ENCODE measurements at regions not wholly inside any gene's neighbourhood (a gene's known extent, or its start where the extent isn't known, plus 50 kb on each side); places are given as distances from the start of the nearest gene placed in this dataset.

GRCh38 chr2:156064540-156064939, 268.0 kb downstream of the NR4A2 start:
- Histone ChIP-seq H2AK5ac (ENCODE audit: low read depth, low read length) (no peak overlapping the region), H3K14ac (replicated peaks; ENCODE audit: low read depth, low read length) (no peak overlapping the region), H4K91ac (ENCODE audit: insufficient read depth, low read depth, low read length) (no peak overlapping the region), H3K9ac (ENCODE audit: low read depth, low read length) (no peak overlapping the region), H3K4ac (ENCODE audit: low read depth, low read length) (no peak overlapping the region), H3K4me1 (ENCODE audit: control insufficient read depth, insufficient read depth, low read length) (no peaks in the 10 kb centered on the region), H3K27ac (ENCODE audit: insufficient read depth, low read length) (no peak overlapping the region), H3K4me3 (ENCODE audit: insufficient read depth, low read depth, low read length) (no peak overlapping the region), H3K9me1 (ENCODE audit: insufficient read depth, low read length) (no peaks in the 10 kb centered on the region), H2AK9ac (replicated peaks; ENCODE audit: low read depth, low read length, poor library complexity) (no peak overlapping the region), H3K9me3 (ENCODE audit: control insufficient read depth, insufficient read depth, low read length) (peaks cover 6% of the 10 kb centered on the region; the same call in 1 of the 2 replicates), H3K18ac (ENCODE audit: low read depth, low read length) (no peak overlapping the region), H2BK15ac (ENCODE audit: low read depth, low read length) (no peak overlapping the region), H4K8ac (ENCODE audit: low read depth in 2 of 2, low read length in 2 of 2) (no peak overlapping the region), H2BK120ac (ENCODE audit: low read depth, low read length) (no peak overlapping the region), H4K20me1 (ENCODE audit: insufficient read depth, low read length) (no peaks in the 10 kb centered on the region), H4K5ac (ENCODE audit: low read depth, low read length) (no peak overlapping the region), H3K79me1 (ENCODE audit: low read depth in 1 of 2, low read length in 2 of 2) (no peaks in the 10 kb centered on the region), H3K36me3 (ENCODE audit: control insufficient read depth, insufficient read depth, low read length) (no peaks in the 10 kb centered on the region), H2BK20ac (ENCODE audit: low read depth, low read length) (no peak overlapping the region), H3K56ac (ENCODE audit: extremely low read depth, insufficient read depth, low read length) (no peak overlapping the region), H2AFZ (replicated peaks; ENCODE audit: low read length, poor library complexity) (no peak overlapping the region), H3K27me3 (ENCODE audit: control insufficient read depth, insufficient read depth, low read length) (no peaks in the 10 kb centered on the region), H2BK5ac (ENCODE audit: low read depth, low read length, poor library complexity, severe bottlenecking) (no peak overlapping the region), H3K4me2 (ENCODE audit: low read depth, low read length) (no peak overlapping the region), H3K23ac (ENCODE audit: low read depth, low read length) (no peak overlapping the region)
- POLR2A ChIA-PET (ENCODE audit: unreplicated experiment), result no interaction called here
- intact Hi-C loops (cut with micrococcal nuclease) (no loop called here), dilution Hi-C loops (cut with HindIII; ENCODE audit: low sequenced_read_pairs, unreplicated experiment) (no loop called here), in situ Hi-C loops (cut with MboI; ENCODE audit: low sequenced_read_pairs) (no loop called here)
- DNase-seq, result no peak
- CTCF ChIA-PET, result no interaction called here
- BruUV-seq (replicated peaks), result no TSS peak
- WGBS, 2 experiments (ENCODE audit: extremely low coverage in 2 of 2, insufficient read length in 1 of 2), result no CpG with 5 or more reads among the region's 1 CpG
- no peak for TF ChIP-seq CHD1 (IDR thresholded peaks at IDR 0.05; ENCODE audit: low read depth, low read length)
- no peak for TF ChIP-seq ELK1 (IDR thresholded peaks at IDR 0.05; ENCODE audit: borderline replicate concordance, low read depth, low read length)
- TF ChIP-seq MXI1 (IDR thresholded peaks at IDR 0.05; ENCODE audit: borderline replicate concordance, low read depth, low read length), result no peak
- TF ChIP-seq CTCF (conservative IDR thresholded peaks at IDR 0.05; ENCODE audit: low read depth, low read length), result no peak
- TF ChIP-seq RFX5 (IDR thresholded peaks at IDR 0.05; ENCODE audit: low read depth, low read length), result no peak
- TF ChIP-seq MAFK (IDR thresholded peaks at IDR 0.05; ENCODE audit: low read depth, low read length), result no peak
- TF ChIP-seq CEBPB (IDR thresholded peaks at IDR 0.05; ENCODE audit: low read depth, low read length), result no peak
- no peak for TF ChIP-seq RAD21 (IDR thresholded peaks at IDR 0.05; ENCODE audit: low read length)
- no peak for TF ChIP-seq RCOR1 (IDR thresholded peaks at IDR 0.05; ENCODE audit: insufficient replicate concordance, low read length)
- no peak for TF ChIP-seq NFE2L2 (IDR thresholded peaks at IDR 0.05; ENCODE audit: low read depth, low read length)
- TF ChIP-seq MAZ (IDR thresholded peaks at IDR 0.05; ENCODE audit: borderline replicate concordance, low read depth, low read length), result no peak
- ATAC-seq (ENCODE audit: low read depth), result no peak

Measured in IMR-90 (cell line).